ENCODE measurements at regions not wholly inside any gene's neighbourhood (a gene's known extent, or its start where the extent isn't known, plus 50 kb on each side); places are given as distances from the start of the nearest gene placed in this dataset.
"Not testable (repeated sequence)": the region's sequence is repeated elsewhere in the genome, so short reads cannot be mapped to it uniquely, and the experiment has no call there.

GRCh38 chr5:130817598-130818384, 347.3 kb downstream of the HINT1 start:
- H3K9me3 Mint-ChIP-seq; DNase-seq; H3K4me1 Mint-ChIP-seq (ENCODE audit: low read depth); ATAC-seq (replicated peaks in 1 of 2); H3K27ac Mint-ChIP-seq; H3K36me3 Mint-ChIP-seq (ENCODE audit: insufficient read depth in 2 of 2); H3K4me3 Mint-ChIP-seq; H3K27me3 Mint-ChIP-seq (ENCODE audit: low read depth): not testable (repeated sequence)

DNA sequence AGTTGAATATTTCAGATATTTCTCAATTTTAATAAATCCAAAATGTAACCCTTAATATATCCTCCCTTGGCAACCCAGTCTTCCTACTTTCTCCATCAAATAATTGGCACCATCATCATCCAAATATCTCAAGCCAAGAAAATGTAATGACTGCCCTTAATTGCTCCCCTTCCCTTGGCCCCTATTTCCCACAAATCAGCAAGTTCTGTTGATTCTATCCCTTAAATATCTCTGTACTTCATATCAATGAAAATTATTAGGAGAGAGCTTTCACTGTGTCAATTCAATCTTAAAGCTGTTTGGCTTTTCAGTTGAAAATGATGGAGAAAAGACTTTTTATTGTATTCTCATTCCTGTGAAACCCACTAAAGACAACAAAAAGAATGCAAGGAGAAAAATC, 349.8 kb downstream of the HINT1 start:
- ATAC-seq (replicated peaks in 1 of 2) (no peak), DNase-seq (no peak)
- H3K4me3 Mint-ChIP-seq = no peak overlapping the region
- H3K4me1 Mint-ChIP-seq (ENCODE audit: low read depth) = no peaks in the 10 kb centered on the region
- H3K9me3 Mint-ChIP-seq = peaks cover 2% of the 10 kb centered on the region in 2 donors
- H3K36me3 Mint-ChIP-seq (ENCODE audit: insufficient read depth in 2 of 2) = no peaks in the 10 kb centered on the region
- no peaks in the 10 kb centered on the region for H3K27me3 Mint-ChIP-seq (ENCODE audit: low read depth)
- H3K27ac Mint-ChIP-seq = no peak overlapping the region

- Mint-ChIP-seq H3K36me3 (ENCODE audit: insufficient read depth in 2 of 2) (no peaks in the 10 kb centered on the region), H3K27me3 (ENCODE audit: low read depth) (no peaks in the 10 kb centered on the region), H3K4me3 (no peak overlapping the region), H3K27ac (no peak overlapping the region), H3K4me1 (ENCODE audit: low read depth) (no peaks in the 10 kb centered on the region), H3K9me3 (no peaks in the 10 kb centered on the region)
- DNase-seq = no peak
- no peak for ATAC-seq (replicated peaks in 1 of 2)
Observed at GRCh38 chr5:130808691-130809090, 356.4 kb downstream of the HINT1 start.

DNA sequence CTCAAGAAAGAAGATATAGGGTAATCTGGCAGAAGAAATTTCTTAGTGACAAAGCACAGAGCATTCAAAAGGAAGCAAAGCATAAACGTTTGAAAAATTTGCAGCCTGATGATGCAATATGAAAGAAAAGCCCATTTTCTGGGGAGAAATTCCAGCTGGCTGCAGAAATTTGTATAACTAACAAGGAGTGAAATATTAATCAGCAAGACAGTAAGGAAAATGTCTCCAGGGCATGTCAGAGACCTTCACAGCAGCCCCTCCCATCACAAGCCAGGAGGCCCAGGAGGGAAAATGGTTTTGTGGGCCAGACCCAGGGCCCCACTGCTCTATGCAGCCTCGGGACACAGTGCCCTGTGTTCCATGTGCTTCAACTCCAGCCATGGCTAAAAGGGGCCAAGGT, 359.4 kb downstream of the HINT1 start:
- Mint-ChIP-seq H3K36me3 (ENCODE audit: insufficient read depth in 2 of 2) (no peaks in the 10 kb centered on the region), H3K27me3 (ENCODE audit: low read depth) (no peaks in the 10 kb centered on the region), H3K27ac (no peak overlapping the region), H3K4me3 (no peak overlapping the region), H3K4me1 (ENCODE audit: low read depth) (no peaks in the 10 kb centered on the region), H3K9me3 (peaks cover 0 to 4% of the 10 kb centered on the region in 2 donors)
- no peak for ATAC-seq (replicated peaks in 1 of 2)
- DNase-seq = no peak

DNA sequence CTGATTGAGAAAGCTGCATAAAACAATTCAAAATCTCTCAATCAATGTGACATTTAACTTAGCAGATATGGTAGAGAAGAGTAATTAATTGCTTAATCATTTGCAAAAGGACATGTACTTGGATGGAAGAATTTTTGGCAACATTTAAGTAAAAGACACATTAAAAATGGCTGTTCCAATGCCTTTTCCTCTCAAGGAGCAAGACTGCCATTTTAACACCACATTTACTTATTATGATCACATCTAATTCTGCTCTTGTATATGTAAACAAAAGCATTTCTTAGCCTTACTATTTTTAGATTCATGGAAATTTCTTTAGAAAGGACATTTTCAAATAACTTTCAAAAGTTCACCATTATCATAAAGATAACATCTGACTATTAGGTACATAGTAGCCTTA, 360.0 kb downstream of the HINT1 start:
- Mint-ChIP-seq H3K27me3 (ENCODE audit: low read depth) (no peaks in the 10 kb centered on the region), H3K4me1 (ENCODE audit: low read depth) (no peaks in the 10 kb centered on the region), H3K36me3 (ENCODE audit: insufficient read depth in 2 of 2) (no peaks in the 10 kb centered on the region), H3K9me3 (peaks cover 0 to 4% of the 10 kb centered on the region in 2 donors), H3K4me3 (no peak overlapping the region), H3K27ac (no peak overlapping the region)
- DNase-seq (no peak), ATAC-seq (replicated peaks in 1 of 2) (no peak)

DNA sequence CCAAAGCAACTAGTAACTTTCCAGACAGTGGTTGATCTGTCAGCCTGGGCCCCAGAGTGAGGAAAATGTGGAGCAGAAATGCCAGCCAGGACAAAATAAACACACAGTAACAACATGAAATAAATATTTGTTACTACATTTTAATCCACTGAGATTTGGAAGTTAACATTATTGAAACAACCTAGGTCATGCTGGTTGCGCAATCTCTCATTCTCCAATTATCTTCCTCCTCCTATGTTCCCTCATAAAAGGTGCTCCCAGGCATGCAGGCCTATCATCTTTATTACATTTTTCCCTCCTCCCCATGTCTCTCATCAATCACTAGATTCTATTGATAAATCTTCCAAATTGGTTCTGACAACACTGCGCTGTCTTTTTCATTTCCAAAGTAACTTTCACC, 363.1 kb downstream of the HINT1 start:
- Mint-ChIP-seq H3K27ac (no peak overlapping the region), H3K4me1 (ENCODE audit: low read depth) (no peaks in the 10 kb centered on the region), H3K27me3 (ENCODE audit: low read depth) (no peaks in the 10 kb centered on the region), H3K36me3 (ENCODE audit: insufficient read depth in 2 of 2) (peaks cover 0 to 2% of the 10 kb centered on the region in 2 donors), H3K9me3 (peaks cover 1 to 8% of the 10 kb centered on the region in 2 donors), H3K4me3 (no peak overlapping the region)
- ATAC-seq (replicated peaks in 1 of 2) = no peak
- DNase-seq = no peak

DNA sequence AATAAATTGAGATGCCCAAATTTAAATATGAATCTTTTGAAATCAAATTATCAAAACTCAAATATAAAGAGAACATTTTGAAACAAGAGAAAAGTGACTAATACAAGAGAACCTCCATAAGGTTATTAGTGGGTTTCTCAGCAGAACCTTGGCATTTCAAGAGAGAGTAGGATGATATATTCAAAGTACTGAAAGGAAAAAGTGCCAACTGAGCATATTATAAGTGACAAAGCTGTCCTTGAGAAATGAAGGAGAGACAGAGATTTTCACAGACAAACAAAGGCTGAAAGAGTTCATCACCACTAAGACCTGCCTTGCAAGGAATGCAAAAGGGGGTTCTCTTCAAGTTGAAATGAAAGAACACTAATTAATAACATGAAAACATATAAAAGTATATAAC, 366.0 kb downstream of the HINT1 start:
- Mint-ChIP-seq H3K4me1 (ENCODE audit: low read depth) (no peaks in the 10 kb centered on the region), H3K36me3 (ENCODE audit: insufficient read depth in 2 of 2) (peaks cover 0 to 2% of the 10 kb centered on the region in 2 donors), H3K27me3 (ENCODE audit: low read depth) (no peaks in the 10 kb centered on the region), H3K4me3 (no peak overlapping the region), H3K9me3 (peaks cover 1 to 8% of the 10 kb centered on the region in 2 donors), H3K27ac (no peak overlapping the region)
- ATAC-seq (replicated peaks in 1 of 2) (no peak), DNase-seq (no peak)

GRCh38 chr5:130797303-130797702, 367.8 kb downstream of the HINT1 start:
- Mint-ChIP-seq H3K36me3 (ENCODE audit: insufficient read depth in 2 of 2) (peaks cover 0 to 2% of the 10 kb centered on the region in 2 donors), H3K9me3 (peaks cover 2 to 7% of the 10 kb centered on the region in 2 donors), H3K27me3 (ENCODE audit: low read depth) (peaks cover 2% of the 10 kb centered on the region), H3K4me3 (no peak overlapping the region), H3K27ac (no peak overlapping the region), H3K4me1 (ENCODE audit: low read depth) (no peaks in the 10 kb centered on the region)
- ATAC-seq (replicated peaks in 1 of 2) (no peak), DNase-seq (no peak)

GRCh38 chr5:130796902-130797301, 368.2 kb downstream of the HINT1 start:
- no peak overlapping the region for H3K4me3 Mint-ChIP-seq
- no peak for DNase-seq
- peaks cover 6% of the 10 kb centered on the region for H3K27me3 Mint-ChIP-seq (ENCODE audit: low read depth)
- no peak overlapping the region for H3K27ac Mint-ChIP-seq
- H3K36me3 Mint-ChIP-seq (ENCODE audit: insufficient read depth in 2 of 2) = peaks cover 0 to 2% of the 10 kb centered on the region in 2 donors
- no peaks in the 10 kb centered on the region for H3K4me1 Mint-ChIP-seq (ENCODE audit: low read depth)
- peaks cover 3 to 7% of the 10 kb centered on the region in 2 donors for H3K9me3 Mint-ChIP-seq
- no peak for ATAC-seq (replicated peaks in 1 of 2)

GRCh38 chr5:130796032-130796431, 369.0 kb downstream of the HINT1 start:
- H3K27ac Mint-ChIP-seq = no peak overlapping the region
- no peak for ATAC-seq (replicated peaks in 1 of 2)
- no peaks in the 10 kb centered on the region for H3K4me1 Mint-ChIP-seq (ENCODE audit: low read depth)
- DNase-seq = no peak
- no peak overlapping the region for H3K4me3 Mint-ChIP-seq
- peaks cover 0 to 2% of the 10 kb centered on the region in 2 donors for H3K36me3 Mint-ChIP-seq (ENCODE audit: insufficient read depth in 2 of 2)
- peaks cover 5% of the 10 kb centered on the region in 2 donors for H3K9me3 Mint-ChIP-seq
- peaks cover 6% of the 10 kb centered on the region for H3K27me3 Mint-ChIP-seq (ENCODE audit: low read depth)

GRCh38 chr5:130795037-130795436, 370.0 kb downstream of the HINT1 start:
- no peak for ATAC-seq (replicated peaks in 1 of 2)
- H3K9me3 Mint-ChIP-seq = peaks cover 5% of the 10 kb centered on the region in 2 donors

DNA sequence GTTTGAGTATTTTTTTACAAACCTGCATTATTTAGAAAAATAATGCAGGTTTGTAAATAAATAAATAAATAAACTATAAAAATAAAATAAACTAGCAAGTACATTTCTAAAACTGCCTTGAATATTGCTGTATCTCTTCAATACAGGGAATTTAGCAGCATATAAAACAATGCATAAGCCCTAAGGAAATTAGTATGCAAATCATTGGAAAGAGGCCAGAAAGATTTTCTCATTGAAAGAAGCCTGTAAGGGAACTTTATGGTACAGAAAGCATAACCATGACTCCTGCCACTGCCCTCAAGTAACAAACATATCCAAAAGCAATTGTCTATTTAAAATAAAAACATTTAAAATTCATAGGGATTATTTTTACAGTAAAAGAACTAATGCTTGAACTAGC, 387.3 kb downstream of the HINT1 start:
- H3K27me3 Mint-ChIP-seq (ENCODE audit: low read depth) = no peaks in the 10 kb centered on the region
- no peaks in the 10 kb centered on the region for H3K9me3 Mint-ChIP-seq
- H3K36me3 Mint-ChIP-seq (ENCODE audit: insufficient read depth in 2 of 2) = no peaks in the 10 kb centered on the region
- ATAC-seq (replicated peaks in 1 of 2) (no peak), DNase-seq (no peak)
- no peak overlapping the region for H3K4me3 Mint-ChIP-seq
- H3K27ac Mint-ChIP-seq = no peak overlapping the region
- no peaks in the 10 kb centered on the region for H3K4me1 Mint-ChIP-seq (ENCODE audit: low read depth)

More at GRCh38 chr5:130795037-130795436, 370.0 kb downstream of the HINT1 start:
- Mint-ChIP-seq H3K27ac (no peak overlapping the region), H3K4me1 (ENCODE audit: low read depth) (no peaks in the 10 kb centered on the region), H3K4me3 (no peak overlapping the region), H3K36me3 (ENCODE audit: insufficient read depth in 2 of 2) (peaks cover 0 to 2% of the 10 kb centered on the region in 2 donors), H3K27me3 (ENCODE audit: low read depth) (peaks cover 6% of the 10 kb centered on the region)
- no peak for DNase-seq

DNA sequence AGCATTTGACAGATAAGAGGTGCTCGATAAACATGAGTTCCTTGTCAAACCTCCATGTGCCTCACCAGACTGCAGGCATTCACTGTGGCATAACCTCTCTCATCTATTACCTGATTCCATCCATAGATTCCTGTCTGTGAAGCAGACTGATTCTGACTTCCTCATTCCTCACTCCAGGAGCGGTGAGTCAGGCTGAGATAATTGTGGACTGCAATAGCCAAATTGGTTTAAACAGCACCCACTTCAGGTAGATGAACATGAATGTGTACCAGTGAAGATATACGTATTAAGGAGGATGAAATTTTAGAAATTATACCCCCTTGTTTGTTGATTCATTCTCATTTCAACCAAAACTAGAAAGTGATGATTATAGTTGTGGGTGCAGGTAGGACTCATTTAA, 391.2 kb downstream of the HINT1 start:
- no peak for DNase-seq
- Mint-ChIP-seq H3K36me3 (ENCODE audit: insufficient read depth in 2 of 2) (no peaks in the 10 kb centered on the region), H3K27ac (no peak overlapping the region), H3K27me3 (ENCODE audit: low read depth) (peaks cover 6% of the 10 kb centered on the region), H3K4me3 (no peak overlapping the region), H3K4me1 (ENCODE audit: low read depth) (no peaks in the 10 kb centered on the region), H3K9me3 (no peaks in the 10 kb centered on the region)
- ATAC-seq (replicated peaks in 1 of 2) = no peak

DNA sequence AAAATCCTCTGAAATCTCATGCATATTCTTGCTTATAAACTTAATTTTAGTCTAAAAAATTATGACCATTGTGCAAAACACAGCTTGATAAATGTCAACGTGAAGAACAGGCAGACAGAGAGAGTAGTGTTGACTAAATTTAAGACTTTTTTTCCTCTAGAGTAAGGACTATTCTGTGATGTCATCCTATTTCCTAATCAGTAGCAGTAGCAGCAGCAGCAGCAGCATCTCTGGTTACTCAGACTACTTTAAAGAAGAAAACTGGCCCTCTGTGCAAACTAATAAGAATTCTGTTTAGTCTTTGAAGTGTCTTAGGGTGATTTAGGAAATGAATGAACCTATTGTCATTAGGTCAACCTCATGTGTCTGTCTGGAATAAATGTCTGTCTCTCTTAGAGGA, 403.0 kb downstream of the HINT1 start:
- Mint-ChIP-seq H3K36me3 (ENCODE audit: insufficient read depth in 2 of 2) (no peaks in the 10 kb centered on the region), H3K4me1 (ENCODE audit: low read depth) (no peaks in the 10 kb centered on the region), H3K27ac (no peak overlapping the region), H3K9me3 (peaks cover 0 to 5% of the 10 kb centered on the region in 2 donors), H3K27me3 (ENCODE audit: low read depth) (no peaks in the 10 kb centered on the region), H3K4me3 (no peak overlapping the region)
- no peak for DNase-seq
- no peak for ATAC-seq (replicated peaks in 1 of 2)
